Lung microvascular endothelial cell (primary cell): ENCODE measurements at regions not wholly inside any gene's neighbourhood (a gene's known extent, or its start where the extent isn't known, plus 50 kb on each side); places are given as distances from the start of the nearest gene placed in this dataset.
"Not testable (repeated sequence)": the region's sequence is repeated elsewhere in the genome, so short reads cannot be mapped to it uniquely, and the experiment has no call there.

Source experiments
- DNase-seq, 2 donors: peaks; one replicate each; pipeline versions ENCODE4 v3.0.0 to v3.0.0-alpha.2; 2010; ENCODE audit warnings: low read depth in 2 of 2

DNA sequence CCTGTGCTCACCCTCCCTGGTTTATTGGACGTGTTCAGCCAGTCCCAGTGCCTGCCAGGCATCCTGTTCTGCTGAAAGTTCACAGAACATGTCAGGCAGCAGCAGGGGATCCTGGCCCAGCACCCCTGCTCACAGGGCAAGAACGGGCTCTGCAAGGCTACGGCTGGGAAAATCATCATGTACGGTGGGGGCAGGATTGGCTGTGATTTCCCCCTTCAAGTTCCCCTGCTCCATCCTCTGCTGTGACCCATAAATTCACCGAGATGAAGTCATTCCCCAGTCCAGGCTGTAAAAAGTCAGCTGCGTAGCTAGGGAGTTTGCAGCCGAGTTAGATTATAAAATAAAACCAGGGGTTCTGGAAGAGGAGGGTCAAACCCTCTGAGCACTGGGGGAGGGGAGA lies 484.1 kb upstream of the ZMIZ1 start:
- no peak for DNase-seq

DNA sequence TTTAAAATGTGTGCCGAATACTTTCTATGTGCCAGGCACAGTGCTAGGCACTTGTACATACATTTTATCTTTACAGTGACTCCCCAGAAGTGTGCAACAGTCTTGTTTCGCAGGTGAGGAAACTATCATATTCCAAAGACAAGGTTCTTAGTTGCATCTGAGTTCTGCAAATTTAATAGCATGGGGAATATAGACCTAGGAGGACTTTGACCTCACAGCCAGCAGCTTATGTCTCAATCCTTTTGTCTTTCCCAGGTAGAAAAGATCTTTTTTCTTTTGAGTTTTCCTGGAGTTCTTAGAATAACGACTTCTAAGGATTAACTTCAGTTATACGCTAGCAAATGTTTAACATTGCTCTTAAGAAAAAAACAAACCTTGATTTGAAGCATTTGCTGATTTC lies 482.8 kb upstream of the ZMIZ1 start:
- DNase-seq = no peak

DNA sequence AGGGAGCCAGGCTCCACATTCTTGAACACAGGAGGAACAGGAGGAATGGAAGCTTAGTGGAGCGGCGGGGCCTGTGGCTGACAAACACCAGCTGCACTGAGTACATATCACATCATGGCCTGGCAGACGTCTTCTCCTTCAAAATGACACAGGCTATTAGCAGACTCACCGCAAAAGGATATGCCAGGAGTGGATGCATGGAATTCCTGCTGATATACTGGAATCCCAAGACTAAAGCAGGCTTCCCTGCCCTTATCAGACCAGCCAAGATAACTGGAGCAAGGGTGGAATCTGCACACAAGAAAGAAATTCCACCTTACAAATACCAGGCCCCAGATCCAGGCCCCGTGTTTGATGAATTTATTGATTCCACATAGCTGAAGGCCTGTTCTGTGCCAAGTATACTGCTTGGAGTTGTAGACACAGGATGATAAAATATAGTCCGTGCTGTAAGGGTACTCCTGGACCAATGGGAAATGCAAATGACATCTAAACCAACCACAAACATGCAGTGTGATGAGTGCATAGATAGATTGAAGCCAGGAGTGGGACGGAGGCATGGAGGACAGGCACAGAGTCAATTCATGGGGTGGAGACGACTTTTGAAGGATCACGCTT lies 480.5 kb upstream of the ZMIZ1 start:
- no peak for DNase-seq

DNA sequence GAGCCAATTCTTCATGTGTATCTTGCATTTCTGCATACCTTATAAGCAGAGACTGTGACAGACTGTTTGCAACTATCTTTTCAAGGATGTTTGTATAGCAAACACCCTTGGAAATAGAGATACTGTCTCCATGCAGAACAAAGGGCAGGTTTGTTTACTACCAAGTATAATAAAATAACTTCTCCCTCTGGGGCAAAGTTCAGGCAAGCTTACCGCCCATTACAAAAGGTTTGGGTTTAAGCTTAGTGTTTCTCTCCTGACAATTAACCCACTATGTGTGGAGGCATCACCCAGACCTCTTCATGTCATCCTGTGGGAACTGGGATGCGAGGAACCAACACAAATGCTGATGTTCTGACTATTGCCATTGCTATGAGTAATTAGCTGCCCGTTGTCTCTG lies 479.1 kb upstream of the ZMIZ1 start:
- DNase-seq = no peak

- no peak for DNase-seq
Observed at GRCh38 chr10:78591066-78591465, 477.7 kb upstream of the ZMIZ1 start.

DNA sequence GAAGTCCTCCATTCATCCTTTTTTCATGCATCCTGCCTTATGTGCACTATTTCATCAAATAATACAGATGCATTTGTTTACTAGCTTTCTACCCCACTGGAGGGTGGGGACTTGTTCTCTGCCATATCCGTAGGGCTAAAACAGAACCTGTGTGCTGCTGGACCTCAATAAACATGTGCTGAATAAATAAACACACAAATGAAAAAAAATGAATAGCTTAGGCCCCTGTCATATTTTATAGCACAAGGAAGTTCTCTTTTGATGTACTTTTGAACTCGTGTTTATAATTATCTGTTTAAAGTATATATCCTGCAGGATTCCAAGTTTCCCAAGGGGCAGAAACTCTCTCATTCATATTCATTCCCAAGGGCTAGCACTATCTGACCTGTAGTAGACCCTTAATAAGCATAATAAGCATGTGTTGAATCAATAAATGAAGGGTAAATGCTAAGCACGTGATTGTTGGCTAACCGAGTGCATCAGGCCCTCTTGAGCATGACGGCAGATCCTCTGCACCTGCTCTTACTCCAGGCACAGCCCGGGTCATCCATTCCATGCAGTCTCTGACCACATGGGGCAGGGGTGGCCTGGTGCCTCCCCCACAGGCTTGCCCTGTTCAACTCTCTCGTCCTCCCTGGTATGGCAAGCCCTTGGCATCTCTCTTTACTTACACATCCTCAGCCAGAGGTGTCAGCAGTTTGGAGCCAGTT lies 474.1 kb upstream of the ZMIZ1 start:
- no peak for DNase-seq

DNA sequence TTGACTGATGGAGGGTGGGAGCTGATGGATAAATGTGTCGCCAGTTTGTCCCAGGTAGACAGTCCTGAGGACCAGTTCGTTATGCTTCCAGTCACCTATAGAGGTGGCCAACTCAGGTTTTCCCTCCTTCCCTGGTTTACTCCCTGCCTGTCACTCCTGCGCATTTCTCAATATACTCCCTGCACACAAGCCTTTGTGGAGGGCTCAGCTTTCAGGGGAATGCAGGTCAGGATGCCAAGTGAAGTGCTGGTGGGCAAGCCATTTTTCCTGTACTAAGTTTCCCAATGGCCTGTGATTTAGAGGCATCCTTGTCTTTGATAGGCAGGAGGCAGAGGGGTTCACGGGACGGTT lies 473.5 kb upstream of the ZMIZ1 start:
- DNase-seq = no peak

GRCh38 chr10:78596556-78596955 lies 472.2 kb upstream of the ZMIZ1 start:
- no peak for DNase-seq

DNA sequence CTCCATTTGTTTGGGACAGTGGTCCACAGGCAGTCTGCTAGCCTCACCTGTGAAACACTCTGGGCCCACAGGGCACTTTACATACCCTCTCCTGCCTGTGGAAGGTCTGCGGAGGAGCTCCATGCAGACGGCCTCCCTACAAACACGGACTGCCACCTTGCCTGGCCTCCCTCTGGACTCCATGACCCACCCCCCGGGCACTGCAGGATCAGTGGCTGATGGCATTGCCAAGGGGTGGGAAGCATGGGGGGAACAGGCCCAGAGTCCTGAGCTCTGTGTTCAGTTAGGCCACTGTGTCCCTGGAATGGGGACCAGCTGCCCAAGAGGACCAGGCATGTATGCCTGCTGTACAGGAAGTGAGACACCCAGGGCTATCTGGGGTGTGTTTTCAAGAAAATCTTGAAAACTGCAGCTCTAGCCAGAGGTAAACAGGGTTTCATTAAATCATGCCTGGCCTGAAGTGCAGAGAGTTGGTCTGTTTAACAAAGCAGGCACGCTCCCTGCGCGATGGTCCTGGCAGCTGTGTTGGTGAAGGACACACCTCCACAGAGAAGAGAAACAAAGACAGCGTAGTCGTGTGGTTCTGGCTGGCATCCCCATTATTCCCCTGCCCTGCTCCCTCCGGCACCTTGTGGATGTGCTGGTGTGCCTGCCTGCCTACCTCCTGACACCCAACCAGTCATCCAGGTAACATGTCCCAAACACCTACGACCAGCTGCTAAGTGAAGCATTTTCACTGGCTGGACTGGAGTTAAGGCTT lies 470.8 kb upstream of the ZMIZ1 start:
- DNase-seq = no peak

- DNase-seq = no peak
Observed at GRCh38 chr10:78599122-78599853, 469.5 kb upstream of the ZMIZ1 start.

- no peak for DNase-seq
Observed at GRCh38 chr10:78600121-78600665, 468.6 kb upstream of the ZMIZ1 start.

GRCh38 chr10:78600740-78601139 lies 468.0 kb upstream of the ZMIZ1 start:
- DNase-seq = no peak

DNA sequence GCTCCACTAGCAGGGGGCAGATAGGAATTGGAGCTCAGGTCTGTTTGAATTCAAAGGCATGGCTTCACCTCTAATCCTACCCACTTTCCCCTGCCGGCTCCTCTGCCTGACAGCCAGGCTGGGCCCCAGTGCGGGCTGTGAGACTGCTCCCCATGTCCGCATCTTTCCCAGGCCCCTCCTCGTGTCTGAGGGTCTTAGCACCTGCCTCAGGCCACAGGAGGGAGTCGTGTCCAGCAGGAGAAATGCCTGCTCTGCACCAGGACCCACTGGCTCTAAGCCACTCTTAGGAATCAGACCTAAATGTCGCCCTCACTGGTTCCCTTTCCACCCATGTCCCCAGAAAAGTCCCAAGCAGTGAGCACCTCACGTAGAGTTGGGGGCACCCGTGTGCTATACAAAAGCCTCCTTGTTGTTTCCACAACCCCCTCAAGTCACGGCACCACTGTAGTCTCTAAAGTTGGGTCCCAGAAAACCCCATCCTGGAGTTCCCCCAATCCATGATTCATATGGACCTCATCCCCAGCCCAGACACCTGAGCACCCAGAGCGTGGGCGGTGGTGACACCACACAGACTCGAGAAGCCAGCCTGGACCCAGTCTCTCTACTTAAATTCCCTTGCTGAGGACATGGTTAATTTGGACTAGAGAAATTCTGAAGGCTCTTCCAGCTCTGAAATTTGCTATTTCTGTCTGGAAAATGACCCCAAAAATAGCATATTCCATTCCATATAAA lies 466.4 kb upstream of the ZMIZ1 start:
- no peak for DNase-seq

DNA sequence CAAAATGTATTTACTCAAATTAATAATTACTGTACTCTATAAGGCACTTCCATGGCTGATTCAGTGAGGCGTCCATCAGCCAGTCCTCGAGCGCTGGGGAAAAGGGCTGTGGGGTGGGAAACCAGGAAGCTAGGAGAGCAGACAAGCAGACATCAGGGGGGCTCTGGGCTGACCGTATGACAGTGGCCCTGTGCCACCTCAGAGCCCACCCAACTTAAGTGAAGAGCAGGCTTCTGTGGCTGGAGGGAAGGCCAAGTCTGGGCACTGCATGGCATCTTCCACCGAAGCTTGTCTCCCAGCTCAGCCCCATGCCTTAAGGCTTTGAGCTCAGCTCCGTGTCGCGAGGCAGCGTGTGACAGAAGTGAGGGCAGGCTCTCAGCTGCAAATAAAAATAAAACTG lies 464.5 kb upstream of the ZMIZ1 start:
- DNase-seq = no peak

DNA sequence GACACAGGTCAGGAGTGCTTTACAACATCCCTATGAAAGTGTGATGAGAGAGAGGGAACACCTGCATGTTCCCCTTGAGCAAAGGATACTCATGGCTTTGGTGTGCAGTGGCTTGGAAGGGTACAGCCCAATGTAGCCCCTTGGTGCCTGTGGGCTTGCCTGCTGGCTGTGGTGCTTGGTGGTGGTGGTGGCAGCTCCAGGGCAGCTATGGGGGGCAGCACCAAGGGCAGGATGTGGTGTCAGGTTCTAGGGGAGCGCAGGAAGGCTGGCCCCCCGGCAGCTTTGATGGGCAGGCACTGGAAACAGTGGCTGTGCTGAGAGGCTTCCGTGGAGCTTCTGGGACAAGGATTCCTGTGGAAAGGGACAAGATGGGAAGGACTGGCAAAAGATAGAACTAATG lies 464.0 kb upstream of the ZMIZ1 start:
- no peak for DNase-seq

DNA sequence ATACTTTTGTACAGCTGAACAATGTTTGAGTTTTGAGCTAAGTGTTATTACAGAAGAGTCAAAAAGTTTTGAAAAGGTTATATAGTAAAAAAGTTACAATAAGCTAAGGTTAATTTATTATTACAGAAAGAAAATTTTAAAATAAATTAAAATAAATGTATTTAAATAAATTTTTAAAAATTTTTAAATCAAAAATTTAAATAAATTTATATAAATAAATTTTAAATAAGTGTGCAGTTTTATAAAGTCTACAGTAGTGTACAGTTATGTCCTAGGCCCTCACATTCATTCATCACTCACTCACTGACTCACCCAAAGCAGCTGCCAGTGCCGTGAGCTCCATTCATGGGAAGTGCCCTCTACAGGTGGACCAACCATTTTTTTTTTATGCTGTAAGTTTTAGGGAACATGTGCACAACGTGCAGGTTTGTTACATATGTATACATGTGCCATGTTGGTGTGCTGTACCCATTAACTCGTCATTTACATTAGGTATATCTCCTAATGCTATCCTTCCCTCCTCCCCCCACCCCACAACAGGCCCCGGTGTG lies 462.9 kb upstream of the ZMIZ1 start:
- peak; percentile 5 to 15 for DNase-seq

DNA sequence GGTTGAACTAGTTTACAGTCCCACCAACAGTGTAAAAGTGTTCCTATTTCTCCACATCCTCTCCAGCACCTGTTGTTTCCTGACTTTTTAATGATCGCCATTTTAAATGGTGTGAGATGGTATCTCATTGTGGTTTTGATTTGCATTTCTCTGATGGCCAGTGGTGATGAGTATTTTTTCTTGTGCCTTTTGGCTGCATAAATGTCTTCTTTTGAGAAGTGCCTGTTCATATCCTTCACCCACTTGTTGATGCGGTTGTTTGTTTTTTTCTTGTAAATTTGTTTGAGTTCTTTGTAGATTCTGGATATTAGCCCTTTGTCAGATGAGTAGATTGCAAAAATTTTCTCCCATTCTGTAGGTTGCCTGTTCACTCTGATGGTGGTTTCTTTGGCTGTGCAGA lies 462.0 kb upstream of the ZMIZ1 start:
- not testable (repeated sequence) for DNase-seq

DNA sequence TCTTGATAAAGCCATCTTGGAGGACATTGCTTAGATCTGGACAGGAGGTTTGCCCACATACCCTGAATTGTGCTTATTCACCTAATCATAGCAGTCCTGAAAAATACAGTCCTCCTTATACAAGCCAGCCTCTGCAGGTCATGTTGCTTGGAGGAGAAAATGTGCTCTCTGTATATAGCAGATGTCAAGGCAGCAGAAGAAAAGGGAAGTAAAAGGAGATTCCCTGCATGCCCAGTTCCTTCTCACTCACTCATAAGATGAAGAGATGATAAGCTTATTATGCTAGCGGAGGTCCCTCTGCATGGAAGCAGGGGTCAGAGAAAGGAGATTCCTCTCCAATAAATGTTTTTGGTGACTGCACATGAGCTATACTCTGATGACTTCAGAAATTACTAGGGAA lies 458.8 kb upstream of the ZMIZ1 start:
- no peak for DNase-seq

GRCh38 chr10:78613132-78613531 lies 455.6 kb upstream of the ZMIZ1 start:
- DNase-seq = no peak

GRCh38 chr10:78614267-78614666 lies 454.5 kb upstream of the ZMIZ1 start:
- DNase-seq = no peak

DNA sequence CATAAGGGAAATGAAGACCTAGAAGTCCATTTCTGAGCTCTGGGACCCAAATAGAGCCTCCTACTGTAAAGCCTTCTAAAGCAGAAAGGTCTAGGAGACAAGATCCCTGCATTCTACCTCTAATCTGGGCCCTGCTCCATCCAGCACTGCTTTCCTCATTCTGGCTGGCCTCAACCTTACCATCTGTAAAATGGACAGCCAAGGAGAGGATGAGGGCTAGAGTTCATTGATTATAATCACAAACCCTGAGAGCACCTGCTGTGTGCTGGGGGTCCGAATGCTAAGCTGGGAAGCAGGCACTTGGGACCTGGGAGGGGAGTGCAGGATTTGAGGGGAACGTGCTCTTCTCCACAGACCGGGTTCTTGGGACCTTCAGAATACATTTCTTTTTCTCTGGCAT lies 454.0 kb upstream of the ZMIZ1 start:
- DNase-seq = no peak
